Stomach (tissue), 4 donors: ENCODE measurements at regions not wholly inside any gene's neighbourhood (a gene's known extent, or its start where the extent isn't known, plus 50 kb on each side); places are given as distances from the start of the nearest gene placed in this dataset.

Source experiments
- POLR2AphosphoS5 ChIP-seq, 3 donors: sonication (generic); formaldehyde crosslinking; IDR thresholded peaks; one replicate each; pipeline ENCODE4 v1.6.1; 2016; ENCODE audit warnings: antibody characterized with exemption in 3 of 3
- TF ChIP-seq, protein P1 (sequence below), 7 experiments: fragments of 450-650 bp in 4 of 7; fragments of 200-600 bp in 3 of 7; sonication (generic) in 3 of 7; IDR thresholded peaks; one replicate each; pipeline ENCODE4 v1.5.1; 2016 to 2019; ENCODE audit warnings: antibody characterized with exemption in 7 of 7, control low read depth in 2 of 7, mild to moderate bottlenecking in 1 of 7

DNA sequence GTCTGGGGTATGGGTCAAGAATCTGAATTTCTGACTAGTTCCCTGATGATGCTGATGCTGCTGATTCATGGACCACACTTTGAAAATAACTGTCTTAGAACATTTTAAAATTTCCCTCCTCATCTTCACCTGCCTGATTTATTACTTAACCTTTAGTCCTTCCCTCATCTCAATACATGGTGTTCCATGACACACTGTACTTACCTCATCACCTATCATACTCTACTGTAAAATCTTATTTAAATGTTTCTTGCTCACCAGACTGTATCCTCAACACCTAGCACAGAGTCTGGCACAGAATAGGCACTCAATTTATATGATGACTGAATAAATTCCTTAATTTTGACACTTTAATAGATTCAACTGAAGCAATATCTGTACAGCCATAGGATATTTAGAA is 95.7 kb downstream of the FAM161A start:
- TF ChIP-seq, protein P1, sequence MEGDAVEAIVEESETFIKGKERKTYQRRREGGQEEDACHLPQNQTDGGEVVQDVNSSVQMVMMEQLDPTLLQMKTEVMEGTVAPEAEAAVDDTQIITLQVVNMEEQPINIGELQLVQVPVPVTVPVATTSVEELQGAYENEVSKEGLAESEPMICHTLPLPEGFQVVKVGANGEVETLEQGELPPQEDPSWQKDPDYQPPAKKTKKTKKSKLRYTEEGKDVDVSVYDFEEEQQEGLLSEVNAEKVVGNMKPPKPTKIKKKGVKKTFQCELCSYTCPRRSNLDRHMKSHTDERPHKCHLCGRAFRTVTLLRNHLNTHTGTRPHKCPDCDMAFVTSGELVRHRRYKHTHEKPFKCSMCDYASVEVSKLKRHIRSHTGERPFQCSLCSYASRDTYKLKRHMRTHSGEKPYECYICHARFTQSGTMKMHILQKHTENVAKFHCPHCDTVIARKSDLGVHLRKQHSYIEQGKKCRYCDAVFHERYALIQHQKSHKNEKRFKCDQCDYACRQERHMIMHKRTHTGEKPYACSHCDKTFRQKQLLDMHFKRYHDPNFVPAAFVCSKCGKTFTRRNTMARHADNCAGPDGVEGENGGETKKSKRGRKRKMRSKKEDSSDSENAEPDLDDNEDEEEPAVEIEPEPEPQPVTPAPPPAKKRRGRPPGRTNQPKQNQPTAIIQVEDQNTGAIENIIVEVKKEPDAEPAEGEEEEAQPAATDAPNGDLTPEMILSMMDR (IDR thresholded peaks at IDR 0.05) = no peak
- no peak for TF ChIP-seq POLR2AphosphoS5 (IDR thresholded peaks at IDR 0.05)
